GM23338 (cell line): ENCODE measurements at regions not wholly inside any gene's neighbourhood (a gene's known extent, or its start where the extent isn't known, plus 50 kb on each side); places are given as distances from the start of the nearest gene placed in this dataset.

ENCODE experiments used
- ATAC-seq: fragments of 200-7000 bp; cut with Tn5 transposase; 3 replicates; pipeline ENCODE4 v1.9.1; 2020
- DNase-seq: peaks from one replicate; pipeline ENCODE4 v3.0.0-alpha.2; 2015; ENCODE audit warnings: low spot score
- H2AFZ ChIP-seq: fragments of 200-600 bp; sonication (generic); 2 replicates; pipeline ENCODE4 v1.8.0; 2016; ENCODE audit warnings: antibody characterized with exemption, mild to moderate bottlenecking, moderate library complexity
- H3F3A ChIP-seq: fragments of 200-600 bp; sonication (generic); replicated peaks from 2 replicates; pipeline ENCODE4 v1.8.0; 2017; ENCODE audit warnings: antibody characterized with exemption, mixed run types, low read depth
- H3K27ac ChIP-seq: fragments of 200-600 bp; sonication (generic); 2 replicates; pipeline ENCODE4 v1.6.1; 2016; ENCODE audit warnings: low read depth
- H3K27me3 ChIP-seq: fragments of 200-600 bp; sonication (generic); 2 replicates; pipeline ENCODE4 v1.8.0; 2016; ENCODE audit warnings: mild to moderate bottlenecking, mixed run types, moderate library complexity; ENCODE audit not compliant: insufficient read depth
- H3K36me3 ChIP-seq: fragments of 200-600 bp; sonication (generic); 2 replicates; pipeline ENCODE4 v1.8.0; 2016; ENCODE audit warnings: mild to moderate bottlenecking; ENCODE audit not compliant: insufficient read depth
- H3K4me1 ChIP-seq: fragments of 200-600 bp; sonication (generic); 2 replicates; pipeline ENCODE4 v1.8.0; 2016; ENCODE audit warnings: mild to moderate bottlenecking, moderate library complexity; ENCODE audit not compliant: insufficient read depth
- H3K4me2 ChIP-seq: fragments of 200-600 bp; sonication (generic); 2 replicates; pipeline ENCODE4 v1.7.1; 2017; ENCODE audit warnings: mixed run types
- H3K4me3 ChIP-seq: fragments of 200-600 bp; sonication (generic); 2 replicates; pipeline ENCODE4 v1.6.1; 2016; ENCODE audit warnings: mixed run types
- H3K79me2 ChIP-seq: fragments of 200-600 bp; sonication (generic); replicated peaks from 2 replicates; pipeline ENCODE4 v1.8.0; 2017; ENCODE audit warnings: mild to moderate bottlenecking; ENCODE audit not compliant: insufficient read depth
- H3K9me2 ChIP-seq: fragments of 200-600 bp; sonication (generic); 2 replicates; pipeline ENCODE4 v1.8.0; 2017; ENCODE audit not compliant: insufficient read depth
- H4K20me1 ChIP-seq: fragments of 200-600 bp; sonication (generic); replicated peaks from 2 replicates; pipeline ENCODE4 v1.8.0; 2017; ENCODE audit warnings: mild to moderate bottlenecking; ENCODE audit not compliant: insufficient read depth
- H3K27ac Mint-ChIP-seq: 2 replicates; pipeline ENCODE4 v1.8.0; 2020; ENCODE audit warnings: inconsistent platforms, mild to moderate bottlenecking, moderate library complexity, mixed read lengths
- H3K27me3 Mint-ChIP-seq: 3 replicates; pipeline ENCODE4 v1.8.0; 2022; ENCODE audit warnings: low read depth, mild to moderate bottlenecking, moderate library complexity, mixed read lengths, inconsistent platforms; ENCODE audit not compliant: insufficient read depth, poor library complexity
- H3K36me3 Mint-ChIP-seq: 3 replicates; pipeline ENCODE4 v1.8.0; 2021; ENCODE audit warnings: low read depth, mild to moderate bottlenecking, inconsistent platforms, moderate library complexity, mixed read lengths
- H3K4me1 Mint-ChIP-seq: 3 replicates; pipeline ENCODE4 v1.8.0; 2020; ENCODE audit warnings: mild to moderate bottlenecking, inconsistent platforms, mixed read lengths
- H3K4me3 Mint-ChIP-seq: 3 replicates; pipeline ENCODE4 v1.8.0; 2021; ENCODE audit warnings: moderate library complexity, mild to moderate bottlenecking, inconsistent platforms, mixed read lengths
- H3K9me3 Mint-ChIP-seq: 3 replicates; pipeline ENCODE4 v1.8.0; 2020; ENCODE audit warnings: moderate library complexity, mild to moderate bottlenecking, inconsistent platforms, mixed read lengths
- EZH2 ChIP-seq: fragments of 200-600 bp; sonication (generic); IDR thresholded peaks from one replicate; pipeline ENCODE4 v1.8.0; 2017; ENCODE audit warnings: antibody characterized with exemption, mild to moderate bottlenecking, low read depth; ENCODE audit not compliant: unreplicated experiment
- EZH2phosphoT487 ChIP-seq: fragments of 200-600 bp; sonication (generic); IDR thresholded peaks from one replicate; pipeline ENCODE4 v1.8.1; 2018; ENCODE audit warnings: antibody characterized with exemption; ENCODE audit not compliant: unreplicated experiment
- JUNB ChIP-seq: IDR thresholded peaks from one replicate; pipeline ENCODE4 v1.6.1; 2016; ENCODE audit warnings: antibody characterized with exemption; ENCODE audit not compliant: unreplicated experiment
- NANOG ChIP-seq: IDR thresholded peaks from 2 replicates; pipeline ENCODE4 v1.6.1; 2016; ENCODE audit warnings: antibody characterized with exemption, borderline replicate concordance
- STAT1 ChIP-seq: IDR thresholded peaks from one replicate; pipeline ENCODE4 v1.6.1; 2016; ENCODE audit warnings: antibody characterized with exemption; ENCODE audit not compliant: unreplicated experiment
- ZNF114 ChIP-seq: fragments of 250-450 bp; sonication (Bioruptor Pico); IDR thresholded peaks from 2 replicates; pipeline ENCODE4 v1.5.0; 2020; ENCODE audit warnings: mild to moderate bottlenecking, moderate library complexity
- ZNF331 ChIP-seq: fragments of 250-450 bp; sonication (Bioruptor Pico); IDR thresholded peaks from 2 replicates; pipeline ENCODE4 v1.5.0; 2020; ENCODE audit warnings: low read depth, mild to moderate bottlenecking, moderate library complexity
- TF ChIP-seq, protein P1 (sequence below): fragments of 250-450 bp; sonication (Bioruptor Pico); IDR thresholded peaks from 2 replicates; pipeline ENCODE4 v1.5.0; 2020; ENCODE audit warnings: mild to moderate bottlenecking, moderate library complexity
- TF ChIP-seq, protein P2 (sequence below), 2 experiments: fragments of 200-600 bp in 1 of 2; sonication (generic) in 1 of 2; conservative IDR thresholded peaks; 2 replicates each; pipeline versions ENCODE4 v1.5.1 to v1.6.1; 2016 to 2017; ENCODE audit warnings: antibody characterized with exemption in 2 of 2, low read depth in 2 of 2, mild to moderate bottlenecking in 2 of 2, moderate library complexity in 1 of 2

DNA sequence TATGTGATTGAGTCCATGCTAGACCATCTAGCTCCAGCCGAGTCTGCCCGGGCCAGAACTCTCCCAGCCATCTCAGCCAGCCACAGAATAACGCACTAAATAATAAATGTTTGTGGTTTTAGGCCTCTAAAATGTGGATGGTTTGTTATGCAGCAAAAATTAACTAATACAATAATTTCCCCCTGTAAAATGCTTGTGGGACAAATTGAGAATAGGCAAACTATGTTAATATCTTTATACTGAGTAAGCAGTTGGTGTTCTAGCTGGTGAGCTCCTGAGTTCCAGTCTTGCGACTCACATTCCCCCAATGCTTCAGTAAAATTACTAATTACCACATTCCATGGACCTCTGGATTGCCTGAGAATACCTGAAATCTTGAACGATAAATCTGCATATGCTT, 316.8 kb upstream of the NFE2L3 start:
- H3K79me2 ChIP-seq: no peaks in the 10 kb centered on the region
- H3K36me3 Mint-ChIP-seq: no peaks in the 10 kb centered on the region
- no peaks in the 10 kb centered on the region for H3K27me3 ChIP-seq
- H3K9me3 Mint-ChIP-seq: no peaks in the 10 kb centered on the region
- DNase-seq: no peak
- no peak overlapping the region for H2AFZ ChIP-seq
- no peak for ATAC-seq
- peaks cover 21% of the 10 kb centered on the region for H3K4me1 ChIP-seq
- H3F3A ChIP-seq: no peaks in the 10 kb centered on the region
- H3K4me2 ChIP-seq: no peak overlapping the region
- no peak overlapping the region for H3K4me3 ChIP-seq
- peaks cover 28% of the 10 kb centered on the region for H3K4me1 Mint-ChIP-seq
- TF ChIP-seq JUNB (no peak), STAT1 (no peak), ZNF331 (CRISPR knock-in tag) (no peak), EZH2 (no peak), EZH2phosphoT487 (no peak), NANOG (no peak), ZNF114 (CRISPR knock-in tag) (no peak)
- TF ChIP-seq, protein P1, sequence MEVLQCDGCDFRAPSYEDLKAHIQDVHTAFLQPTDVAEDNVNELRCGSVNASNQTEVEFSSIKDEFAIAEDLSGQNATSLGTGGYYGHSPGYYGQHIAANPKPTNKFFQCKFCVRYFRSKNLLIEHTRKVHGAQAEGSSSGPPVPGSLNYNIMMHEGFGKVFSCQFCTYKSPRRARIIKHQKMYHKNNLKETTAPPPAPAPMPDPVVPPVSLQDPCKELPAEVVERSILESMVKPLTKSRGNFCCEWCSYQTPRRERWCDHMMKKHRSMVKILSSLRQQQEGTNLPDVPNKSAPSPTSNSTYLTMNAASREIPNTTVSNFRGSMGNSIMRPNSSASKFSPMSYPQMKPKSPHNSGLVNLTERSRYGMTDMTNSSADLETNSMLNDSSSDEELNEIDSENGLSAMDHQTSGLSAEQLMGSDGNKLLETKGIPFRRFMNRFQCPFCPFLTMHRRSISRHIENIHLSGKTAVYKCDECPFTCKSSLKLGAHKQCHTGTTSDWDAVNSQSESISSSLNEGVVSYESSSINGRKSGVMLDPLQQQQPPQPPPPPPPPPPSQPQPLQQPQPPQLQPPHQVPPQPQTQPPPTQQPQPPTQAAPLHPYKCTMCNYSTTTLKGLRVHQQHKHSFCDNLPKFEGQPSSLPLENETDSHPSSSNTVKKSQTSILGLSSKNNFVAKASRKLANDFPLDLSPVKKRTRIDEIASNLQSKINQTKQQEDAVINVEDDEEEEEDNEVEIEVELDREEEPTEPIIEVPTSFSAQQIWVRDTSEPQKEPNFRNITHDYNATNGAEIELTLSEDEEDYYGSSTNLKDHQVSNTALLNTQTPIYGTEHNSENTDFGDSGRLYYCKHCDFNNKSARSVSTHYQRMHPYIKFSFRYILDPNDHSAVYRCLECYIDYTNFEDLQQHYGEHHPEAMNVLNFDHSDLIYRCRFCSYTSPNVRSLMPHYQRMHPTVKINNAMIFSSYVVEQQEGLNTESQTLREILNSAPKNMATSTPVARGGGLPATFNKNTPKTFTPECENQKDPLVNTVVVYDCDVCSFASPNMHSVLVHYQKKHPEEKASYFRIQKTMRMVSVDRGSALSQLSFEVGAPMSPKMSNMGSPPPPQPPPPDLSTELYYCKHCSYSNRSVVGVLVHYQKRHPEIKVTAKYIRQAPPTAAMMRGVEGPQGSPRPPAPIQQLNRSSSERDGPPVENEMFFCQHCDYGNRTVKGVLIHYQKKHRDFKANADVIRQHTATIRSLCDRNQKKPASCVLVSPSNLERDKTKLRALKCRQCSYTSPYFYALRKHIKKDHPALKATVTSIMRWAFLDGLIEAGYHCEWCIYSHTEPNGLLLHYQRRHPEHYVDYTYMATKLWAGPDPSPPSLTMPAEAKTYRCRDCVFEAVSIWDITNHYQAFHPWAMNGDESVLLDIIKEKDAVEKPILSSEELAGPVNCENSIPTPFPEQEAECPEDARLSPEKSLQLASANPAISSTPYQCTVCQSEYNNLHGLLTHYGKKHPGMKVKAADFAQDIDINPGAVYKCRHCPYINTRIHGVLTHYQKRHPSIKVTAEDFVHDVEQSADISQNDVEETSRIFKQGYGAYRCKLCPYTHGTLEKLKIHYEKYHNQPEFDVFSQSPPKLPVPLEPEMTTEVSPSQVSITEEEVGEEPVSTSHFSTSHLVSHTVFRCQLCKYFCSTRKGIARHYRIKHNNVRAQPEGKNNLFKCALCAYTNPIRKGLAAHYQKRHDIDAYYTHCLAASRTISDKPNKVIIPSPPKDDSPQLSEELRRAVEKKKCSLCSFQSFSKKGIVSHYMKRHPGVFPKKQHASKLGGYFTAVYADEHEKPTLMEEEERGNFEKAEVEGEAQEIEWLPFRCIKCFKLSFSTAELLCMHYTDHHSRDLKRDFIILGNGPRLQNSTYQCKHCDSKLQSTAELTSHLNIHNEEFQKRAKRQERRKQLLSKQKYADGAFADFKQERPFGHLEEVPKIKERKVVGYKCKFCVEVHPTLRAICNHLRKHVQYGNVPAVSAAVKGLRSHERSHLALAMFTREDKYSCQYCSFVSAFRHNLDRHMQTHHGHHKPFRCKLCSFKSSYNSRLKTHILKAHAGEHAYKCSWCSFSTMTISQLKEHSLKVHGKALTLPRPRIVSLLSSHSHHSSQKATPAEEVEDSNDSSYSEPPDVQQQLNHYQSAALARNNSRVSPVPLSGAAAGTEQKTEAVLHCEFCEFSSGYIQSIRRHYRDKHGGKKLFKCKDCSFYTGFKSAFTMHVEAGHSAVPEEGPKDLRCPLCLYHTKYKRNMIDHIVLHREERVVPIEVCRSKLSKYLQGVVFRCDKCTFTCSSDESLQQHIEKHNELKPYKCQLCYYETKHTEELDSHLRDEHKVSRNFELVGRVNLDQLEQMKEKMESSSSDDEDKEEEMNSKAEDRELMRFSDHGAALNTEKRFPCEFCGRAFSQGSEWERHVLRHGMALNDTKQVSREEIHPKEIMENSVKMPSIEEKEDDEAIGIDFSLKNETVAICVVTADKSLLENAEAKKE: no peak
- TF ChIP-seq, protein P2, sequence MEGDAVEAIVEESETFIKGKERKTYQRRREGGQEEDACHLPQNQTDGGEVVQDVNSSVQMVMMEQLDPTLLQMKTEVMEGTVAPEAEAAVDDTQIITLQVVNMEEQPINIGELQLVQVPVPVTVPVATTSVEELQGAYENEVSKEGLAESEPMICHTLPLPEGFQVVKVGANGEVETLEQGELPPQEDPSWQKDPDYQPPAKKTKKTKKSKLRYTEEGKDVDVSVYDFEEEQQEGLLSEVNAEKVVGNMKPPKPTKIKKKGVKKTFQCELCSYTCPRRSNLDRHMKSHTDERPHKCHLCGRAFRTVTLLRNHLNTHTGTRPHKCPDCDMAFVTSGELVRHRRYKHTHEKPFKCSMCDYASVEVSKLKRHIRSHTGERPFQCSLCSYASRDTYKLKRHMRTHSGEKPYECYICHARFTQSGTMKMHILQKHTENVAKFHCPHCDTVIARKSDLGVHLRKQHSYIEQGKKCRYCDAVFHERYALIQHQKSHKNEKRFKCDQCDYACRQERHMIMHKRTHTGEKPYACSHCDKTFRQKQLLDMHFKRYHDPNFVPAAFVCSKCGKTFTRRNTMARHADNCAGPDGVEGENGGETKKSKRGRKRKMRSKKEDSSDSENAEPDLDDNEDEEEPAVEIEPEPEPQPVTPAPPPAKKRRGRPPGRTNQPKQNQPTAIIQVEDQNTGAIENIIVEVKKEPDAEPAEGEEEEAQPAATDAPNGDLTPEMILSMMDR (conservative IDR thresholded peaks at IDR 0.05; ENCODE audit: low read depth in 2 of 2): no peak
- H3K27ac Mint-ChIP-seq: no peak overlapping the region
- no peaks in the 10 kb centered on the region for H4K20me1 ChIP-seq
- no peaks in the 10 kb centered on the region for H3K36me3 ChIP-seq
- no peaks in the 10 kb centered on the region for H3K9me2 ChIP-seq
- H3K27ac ChIP-seq: no peak overlapping the region
- no peak overlapping the region for H3K4me3 Mint-ChIP-seq
- peaks cover 3% of the 10 kb centered on the region for H3K27me3 Mint-ChIP-seq
